DMS79 treated with DMSO at 0.1 percent for 48 hours (cell line): ENCODE measurements at regions not wholly inside any gene's neighbourhood (a gene's known extent, or its start where the extent isn't known, plus 50 kb on each side); places are given as distances from the start of the nearest gene placed in this dataset.

Experiments used
- DNase-seq: peaks from one replicate; lab custom pipeline; 2025; lab: John Stamatoyannopoulos, UW

- DNase-seq: no peak
Measured at GRCh38 chr11:122348659-122349409, 232.8 kb upstream of the BLID start.

GRCh38 chr11:122346006-122346405, 230.0 kb upstream of the BLID start:
- DNase-seq: no peak

GRCh38 chr11:122345586-122345985, 229.6 kb upstream of the BLID start:
- DNase-seq: no peak

- no peak for DNase-seq
Measured at GRCh38 chr11:122344215-122344614, 228.2 kb upstream of the BLID start.

GRCh38 chr11:122343210-122343609, 227.2 kb upstream of the BLID start:
- no peak for DNase-seq

- DNase-seq: no peak
Measured at GRCh38 chr11:122342089-122342744, 226.2 kb upstream of the BLID start.

- DNase-seq: peak; percentile 100
Measured at GRCh38 chr11:122341477-122341876, 225.5 kb upstream of the BLID start.

- DNase-seq: peak; percentile 76
Measured at GRCh38 chr11:122340607-122341290, 224.7 kb upstream of the BLID start.

- DNase-seq: no peak
Measured at GRCh38 chr11:122339436-122340060, 223.5 kb upstream of the BLID start.

- DNase-seq: no peak
Measured at GRCh38 chr11:122337704-122338103, 221.7 kb upstream of the BLID start.

- no peak for DNase-seq
Measured at GRCh38 chr11:122337241-122337640, 221.2 kb upstream of the BLID start.

GRCh38 chr11:122336706-122337105, 220.7 kb upstream of the BLID start:
- DNase-seq: no peak

- DNase-seq: no peak
Measured at GRCh38 chr11:122334546-122335339, 218.7 kb upstream of the BLID start.

- no peak for DNase-seq
Measured at GRCh38 chr11:122333467-122333866, 217.5 kb upstream of the BLID start.

GRCh38 chr11:122331079-122331478, 215.1 kb upstream of the BLID start:
- DNase-seq: no peak

GRCh38 chr11:122330279-122330965, 214.4 kb upstream of the BLID start:
- DNase-seq: no peak

- no peak for DNase-seq
Measured at GRCh38 chr11:122327528-122327927, 211.5 kb upstream of the BLID start.

GRCh38 chr11:122323754-122324421, 207.9 kb upstream of the BLID start:
- no peak for DNase-seq

GRCh38 chr11:122322329-122322728, 206.3 kb upstream of the BLID start:
- DNase-seq: no peak

- DNase-seq: no peak
Measured at GRCh38 chr11:122320671-122321070, 204.7 kb upstream of the BLID start.
